SIG-M5 treated with dmso at 0.1 percent for 504 hours (cell line): ENCODE measurements at regions not wholly inside any gene's neighbourhood (a gene's known extent, or its start where the extent isn't known, plus 50 kb on each side); places are given as distances from the start of the nearest gene placed in this dataset.

Experiments used
- DNase-seq: peaks from one replicate; lab custom pipeline; 2025; ENCODE audit not compliant: unreplicated experiment; lab: John Stamatoyannopoulos, UW

GRCh38 chr11:95335989-95336388 is 105.0 kb upstream of the SESN3 start:
- DNase-seq: peak; percentile 9

DNA sequence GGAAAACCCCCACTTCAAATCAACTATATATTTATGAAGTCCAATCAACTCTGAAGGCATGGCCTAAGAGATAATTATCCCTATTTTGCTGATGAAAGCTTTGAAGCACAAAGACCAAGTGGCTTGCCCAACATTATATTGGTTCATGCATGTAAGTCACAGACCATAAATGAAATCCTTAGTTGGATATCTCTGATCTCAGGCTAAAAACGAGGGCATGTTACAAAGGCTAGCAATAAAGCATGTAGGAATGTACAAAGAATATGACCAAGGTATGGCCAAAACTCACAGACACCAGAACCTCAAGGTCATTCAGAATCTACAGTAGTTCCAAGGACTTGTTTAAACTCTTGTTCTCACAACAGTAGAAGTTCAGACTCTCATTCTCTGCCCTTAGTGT is 100.2 kb upstream of the SESN3 start:
- DNase-seq: no peak

DNA sequence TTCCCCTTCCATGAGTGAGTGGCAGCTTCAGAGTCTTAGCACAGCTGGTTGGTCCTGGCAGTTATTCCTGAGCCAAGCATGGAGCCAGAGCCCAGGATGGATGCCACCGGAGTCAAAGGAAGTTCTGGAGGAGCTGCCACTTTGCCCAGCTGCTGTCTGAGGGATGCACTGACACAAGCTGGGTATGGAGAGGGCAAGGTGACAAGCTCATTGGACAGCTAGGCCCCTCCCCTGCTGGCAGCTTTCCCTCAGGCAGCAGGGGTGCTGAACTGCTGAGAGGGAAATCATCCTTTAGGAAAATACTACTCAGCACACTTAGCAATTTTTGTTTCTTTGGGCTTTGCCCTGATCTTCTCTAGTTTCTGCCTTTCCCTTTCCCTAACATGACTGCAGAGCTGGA is 99.3 kb upstream of the SESN3 start:
- no peak for DNase-seq

DNA sequence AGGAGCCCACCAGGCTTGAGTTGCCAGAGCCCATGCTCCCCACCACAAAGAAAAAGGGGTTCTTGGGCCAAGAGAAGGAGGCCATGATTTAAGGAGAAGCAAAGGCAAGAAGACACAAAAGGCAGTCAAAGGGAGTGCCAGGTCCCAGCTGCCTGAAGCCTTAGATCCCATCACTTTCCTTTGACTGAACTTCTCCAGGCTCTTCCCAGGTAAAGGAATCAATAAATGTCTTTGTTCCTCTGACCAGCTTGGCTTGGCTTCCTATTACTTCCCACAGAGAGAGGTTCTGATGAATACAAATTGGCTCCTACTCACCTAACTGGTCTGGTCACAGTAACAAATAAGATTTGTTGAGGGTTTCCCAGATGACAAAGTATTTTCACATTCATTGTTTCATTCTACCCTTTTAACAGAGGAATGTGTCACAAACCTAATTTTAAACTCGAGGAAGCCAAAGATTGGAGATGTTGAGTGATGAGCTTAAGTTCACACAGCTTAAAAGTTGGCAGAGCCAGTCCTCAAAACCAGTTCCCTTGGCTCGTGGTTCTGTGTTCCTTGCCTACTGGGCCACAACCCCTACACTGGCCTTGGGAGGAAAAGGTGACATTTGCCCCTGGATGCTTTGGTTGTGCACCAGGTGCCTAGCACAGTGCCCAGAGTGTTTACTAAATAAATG is 96.4 kb upstream of the SESN3 start:
- DNase-seq: no peak

DNA sequence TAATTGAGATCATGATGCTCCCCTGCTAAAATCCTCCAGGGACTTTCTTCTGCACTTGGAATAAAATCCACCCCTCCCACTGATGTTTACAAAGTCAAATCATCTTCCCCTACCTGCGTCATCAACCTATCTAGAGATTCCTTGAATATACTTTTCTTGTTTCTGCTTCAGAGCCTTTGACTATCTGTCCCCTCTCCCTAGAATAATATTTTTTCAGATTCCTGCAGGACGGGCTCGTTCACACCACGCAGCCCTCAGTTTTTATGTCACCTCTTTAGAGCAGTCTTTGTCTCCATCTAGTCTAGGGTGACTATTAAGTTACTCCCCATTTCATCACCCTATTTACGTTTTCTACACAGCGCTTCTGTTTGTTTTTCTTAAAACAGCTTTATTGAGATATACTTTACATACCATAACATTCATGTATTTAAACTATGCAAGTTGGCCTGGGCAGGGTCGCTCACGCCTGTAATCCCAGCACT is 94.8 kb upstream of the SESN3 start:
- no peak for DNase-seq

DNA sequence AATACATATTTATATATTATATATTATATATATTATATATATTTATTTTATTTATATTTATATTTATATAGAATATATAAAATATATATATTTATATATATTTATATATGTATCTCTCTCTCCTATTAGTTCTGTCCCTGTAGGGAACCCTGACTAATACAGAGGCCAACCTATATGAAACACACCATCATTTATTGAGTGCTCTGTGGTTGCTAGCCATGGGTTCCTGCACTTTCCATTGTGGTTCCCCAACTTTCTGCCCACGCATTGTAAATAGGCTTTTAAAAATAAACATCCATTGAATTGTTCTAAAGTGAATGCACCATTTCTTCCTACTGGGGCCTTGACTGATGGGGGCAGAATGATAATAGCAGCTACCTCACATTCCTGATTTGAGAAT is 93.8 kb upstream of the SESN3 start:
- DNase-seq: no peak

- no peak for DNase-seq
Observed at GRCh38 chr11:95322539-95322938, 91.5 kb upstream of the SESN3 start.

- no peak for DNase-seq
Observed at GRCh38 chr11:95318498-95318897, 87.5 kb upstream of the SESN3 start.

GRCh38 chr11:95308512-95309035 is 77.6 kb upstream of the SESN3 start:
- no peak for DNase-seq

- no peak for DNase-seq
Observed at GRCh38 chr11:95307286-95307685, 76.3 kb upstream of the SESN3 start.

DNA sequence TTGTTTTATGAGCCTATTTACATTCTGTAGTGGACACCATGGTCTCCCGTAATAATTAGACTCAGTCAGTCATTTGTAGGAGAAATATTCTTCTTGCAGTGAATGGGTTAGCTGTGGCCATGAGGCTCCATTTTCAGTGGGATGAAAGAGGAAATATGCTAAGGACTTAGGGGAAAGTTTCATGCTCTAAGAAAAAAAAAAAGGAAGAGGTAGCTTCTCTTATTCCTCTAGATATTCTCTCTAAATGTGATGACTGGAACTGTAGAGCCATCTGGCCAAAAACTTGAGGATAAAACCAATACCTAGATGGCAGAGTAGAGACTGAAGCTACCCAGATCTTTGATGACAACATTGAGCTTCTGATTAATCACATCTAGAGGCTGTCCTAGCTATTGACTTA is 75.8 kb upstream of the SESN3 start:
- DNase-seq: peak; percentile 10

DNA sequence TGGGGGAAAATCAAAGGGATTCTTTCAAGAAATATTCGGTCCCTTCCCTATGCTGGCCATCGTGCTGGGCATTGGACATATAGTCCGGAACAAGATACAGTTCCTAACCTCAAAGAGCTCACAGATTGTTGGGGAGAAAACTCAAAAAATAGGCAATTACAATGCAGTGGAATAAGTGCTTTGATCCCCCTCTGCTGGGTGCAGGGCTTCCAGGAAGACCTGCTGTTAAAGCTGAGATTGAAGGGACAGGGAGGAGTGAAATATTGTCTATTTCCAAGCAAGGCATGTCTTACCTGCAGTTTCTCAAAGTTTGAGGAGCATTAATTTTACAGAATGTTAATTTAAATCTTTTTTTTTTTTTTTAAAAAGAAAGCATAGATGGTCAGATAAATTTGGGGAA is 75.1 kb upstream of the SESN3 start:
- no peak for DNase-seq

DNA sequence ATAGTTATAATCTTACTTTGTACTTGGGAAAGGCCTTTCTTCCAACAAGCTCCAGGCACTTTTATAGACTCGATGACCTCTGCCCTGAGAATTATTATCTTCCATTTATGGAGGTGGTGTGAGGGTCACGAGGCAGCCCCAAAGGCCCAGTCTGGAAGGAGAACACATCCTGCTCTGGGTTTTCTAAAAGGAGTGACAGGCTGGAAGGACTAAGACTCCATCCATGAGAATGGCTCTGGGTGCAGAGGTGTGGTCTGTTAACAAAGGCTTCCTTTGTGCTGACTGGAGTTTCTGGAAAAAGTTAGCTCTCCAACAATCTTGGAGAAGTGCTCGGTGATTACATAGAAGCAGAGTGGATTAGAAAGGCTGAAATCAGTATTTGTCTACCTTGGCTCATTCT is 74.7 kb upstream of the SESN3 start:
- DNase-seq: no peak

- DNase-seq: no peak
Observed at GRCh38 chr11:95304777-95305176, 73.8 kb upstream of the SESN3 start.

GRCh38 chr11:95302211-95302610 is 71.2 kb upstream of the SESN3 start:
- DNase-seq: no peak

DNA sequence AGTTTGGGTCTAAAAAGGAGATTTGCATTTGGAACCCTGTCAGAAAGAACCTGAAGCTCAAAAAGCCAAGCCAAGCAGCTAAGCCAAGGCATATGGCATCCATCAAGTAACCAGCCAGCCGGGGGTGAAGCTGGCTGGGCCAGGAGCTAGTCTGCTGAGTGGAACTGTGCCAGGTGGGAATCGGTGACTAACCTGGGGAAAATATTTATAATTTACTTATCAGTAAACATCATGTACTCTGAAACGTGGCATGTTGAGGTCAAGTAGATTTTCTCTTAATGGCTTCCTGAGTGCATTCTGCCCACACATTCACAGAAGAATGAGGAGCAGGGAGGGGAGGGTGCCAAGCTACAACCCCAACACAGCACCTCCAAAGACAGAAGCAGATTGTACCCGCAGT is 70.5 kb upstream of the SESN3 start:
- DNase-seq: no peak

- DNase-seq: no peak
Observed at GRCh38 chr11:95299078-95299679, 68.2 kb upstream of the SESN3 start.

- DNase-seq: no peak
Observed at GRCh38 chr11:95297680-95298452, 66.9 kb upstream of the SESN3 start.

GRCh38 chr11:95296621-95297025 is 65.6 kb upstream of the SESN3 start:
- DNase-seq: peak; percentile 78

DNA sequence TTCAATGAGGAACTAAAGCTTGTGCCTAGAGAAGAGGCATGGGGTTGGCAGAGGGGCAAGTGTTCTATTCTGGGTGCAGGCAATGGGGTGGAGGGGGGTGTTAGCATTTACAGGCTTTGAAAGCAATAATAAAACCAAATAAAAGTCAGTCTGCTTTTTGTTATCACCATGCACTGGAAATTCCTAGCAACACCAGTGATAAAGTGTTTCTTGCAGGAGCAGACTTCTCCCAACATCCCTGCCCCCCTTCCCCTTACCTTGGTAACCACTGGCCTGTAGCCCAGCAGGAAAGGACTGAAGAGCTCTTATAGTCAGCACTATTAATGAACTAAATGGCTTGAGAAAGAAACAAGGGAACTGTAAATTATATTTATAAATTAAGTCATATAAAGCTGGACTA is 65.2 kb upstream of the SESN3 start:
- no peak for DNase-seq

GRCh38 chr11:95295382-95296149 is 64.6 kb upstream of the SESN3 start:
- no peak for DNase-seq
